HG02981 (cell line): ENCODE measurements at regions not wholly inside any gene's neighbourhood (a gene's known extent, or its start where the extent isn't known, plus 50 kb on each side); places are given as distances from the start of the nearest gene placed in this dataset.
"Not testable (repeated sequence)": the region's sequence is repeated elsewhere in the genome, so short reads cannot be mapped to it uniquely, and the experiment has no call there.

Experiments
- ATAC-seq: cut with Tn5 transposase; IDR thresholded peaks from one replicate; pipeline ENCODE4 v1.9.1; 2021; ENCODE audit warnings: mild to moderate bottlenecking, moderate library complexity; ENCODE audit not compliant: unreplicated experiment

DNA sequence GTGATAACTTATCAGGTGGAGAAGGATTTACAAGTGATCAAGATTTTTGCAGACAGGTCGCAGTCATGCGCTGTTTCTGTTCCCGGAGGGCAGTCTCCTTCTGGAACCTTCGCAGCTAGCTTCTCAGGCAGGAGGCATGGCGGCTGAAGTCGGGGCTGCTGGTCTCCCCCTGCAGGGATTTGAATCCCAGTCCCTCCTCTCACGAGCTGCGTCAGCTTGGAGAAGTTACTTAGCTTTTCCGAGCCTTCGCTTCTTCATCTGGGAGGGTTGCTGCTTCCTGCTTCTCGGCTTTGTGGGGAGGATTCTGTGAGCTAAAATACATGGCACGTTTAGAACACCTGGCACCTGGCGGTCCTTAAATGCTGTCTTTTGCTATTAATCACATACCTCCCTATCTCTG, 287.8 kb upstream of the FOXF1 start:
- no peak for ATAC-seq

GRCh38 chr16:86222965-86223551, 287.3 kb upstream of the FOXF1 start:
- no peak for ATAC-seq

DNA sequence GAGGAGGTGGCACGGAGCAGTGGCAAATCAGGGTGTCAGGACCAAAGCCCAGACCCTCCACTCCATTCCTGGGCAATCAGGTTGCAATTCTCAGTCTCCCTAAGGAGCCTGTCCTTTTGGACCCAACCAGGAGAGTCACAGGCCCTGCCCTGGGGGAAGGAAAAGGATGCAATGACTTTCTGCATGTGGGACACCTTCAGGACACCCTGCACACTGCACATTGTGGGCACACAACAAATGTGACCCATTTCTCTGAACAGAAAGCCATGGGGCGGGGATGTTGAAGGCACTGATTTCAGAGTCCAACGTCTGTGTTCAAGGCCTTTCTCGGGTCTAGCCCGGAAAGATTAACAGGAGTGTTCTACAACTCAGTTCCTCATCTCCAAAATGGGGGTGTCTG, 286.2 kb upstream of the FOXF1 start:
- ATAC-seq = no peak

- ATAC-seq = no peak
These were observed 285.7 kb upstream of the FOXF1 start for GRCh38 chr16:86224629-86225028.

DNA sequence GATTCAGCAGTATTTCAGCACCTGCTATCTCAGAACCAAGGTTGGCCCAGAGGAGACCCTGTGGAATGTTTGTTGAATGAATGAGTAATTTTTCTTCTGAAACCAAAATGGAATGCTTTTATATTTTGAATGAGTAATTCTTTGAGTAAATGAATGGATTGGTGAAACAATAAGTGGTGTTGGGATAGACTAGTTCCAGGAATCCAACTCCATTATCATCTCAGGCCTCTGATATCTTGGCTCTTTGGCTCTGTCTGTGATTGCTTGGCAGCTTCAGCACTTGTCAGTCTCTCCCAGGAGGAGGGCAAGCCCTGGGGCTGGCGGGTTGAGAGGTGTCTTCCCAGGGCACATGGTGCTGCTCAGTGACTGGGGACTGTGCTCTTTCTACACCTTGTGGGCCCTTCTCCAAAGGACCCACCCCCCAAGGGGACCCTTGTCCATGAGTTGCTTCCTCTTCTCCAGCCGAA, 284.4 kb upstream of the FOXF1 start:
- ATAC-seq = no peak

DNA sequence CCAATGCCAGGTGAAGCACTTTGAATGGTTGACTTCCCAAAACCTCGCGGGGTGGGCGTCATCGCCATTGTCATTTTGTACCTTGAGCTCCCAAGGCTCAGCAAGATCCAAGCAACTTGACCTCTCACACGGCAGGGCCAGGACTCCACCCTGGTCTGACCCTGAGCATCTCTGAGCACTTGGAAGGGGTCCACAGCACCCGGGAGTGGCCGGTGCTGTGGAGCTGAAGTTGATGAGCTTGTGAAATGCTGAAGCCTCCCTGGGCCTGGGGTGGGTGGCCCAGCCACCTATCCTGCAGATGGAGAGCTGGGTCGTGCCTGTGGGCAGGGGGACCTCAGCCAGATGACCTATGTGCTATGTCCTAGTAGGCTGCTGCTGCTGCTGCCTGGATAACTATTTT, 283.3 kb upstream of the FOXF1 start:
- ATAC-seq = no peak

- no peak for ATAC-seq
These were observed 282.5 kb upstream of the FOXF1 start for GRCh38 chr16:86227801-86228200.

GRCh38 chr16:86228713-86229112, 281.6 kb upstream of the FOXF1 start:
- ATAC-seq = no peak

- ATAC-seq = no peak
These were observed 281.0 kb upstream of the FOXF1 start for GRCh38 chr16:86229283-86229682.

DNA sequence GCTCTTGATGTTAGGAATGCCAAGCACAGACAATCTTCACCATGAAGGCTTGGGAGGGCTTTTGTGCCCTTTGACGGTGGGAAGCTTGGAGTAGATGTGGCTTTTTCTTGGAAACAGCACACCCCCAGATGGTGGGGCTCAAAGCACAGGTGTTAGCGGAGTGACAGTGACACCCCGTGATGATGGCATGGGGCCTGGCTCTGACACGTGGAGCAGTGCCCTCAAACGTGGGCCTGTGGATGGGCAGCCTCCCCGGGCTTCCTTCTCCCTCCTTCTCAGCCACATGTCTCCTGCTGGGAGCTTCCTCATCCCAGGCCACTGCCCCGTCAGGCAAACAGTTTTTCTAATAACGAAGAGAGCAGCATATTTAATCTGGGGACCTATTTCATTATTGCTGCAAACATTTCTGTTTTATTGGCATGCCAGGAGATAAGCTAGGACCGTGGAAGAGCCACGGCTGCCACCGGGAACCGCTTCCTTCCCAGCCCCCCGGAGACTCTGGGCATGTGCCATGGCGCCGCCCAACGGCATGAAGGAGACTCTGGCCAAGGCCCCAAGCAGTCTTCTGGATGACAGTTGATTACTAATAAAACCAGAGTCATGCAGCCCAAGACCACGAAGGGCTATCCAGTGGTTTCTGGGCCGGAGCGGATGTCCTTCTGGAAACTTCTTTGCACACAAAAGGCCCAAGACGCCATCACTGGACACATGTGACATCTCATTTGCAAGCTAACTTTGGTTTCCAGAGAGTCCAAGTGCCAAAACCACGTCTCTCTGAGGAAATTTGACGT, 280.3 kb upstream of the FOXF1 start:
- ATAC-seq = no peak

- ATAC-seq = no peak
These were observed 278.9 kb upstream of the FOXF1 start for GRCh38 chr16:86231321-86231995.

GRCh38 chr16:86231996-86232350, 278.4 kb upstream of the FOXF1 start:
- no peak for ATAC-seq

DNA sequence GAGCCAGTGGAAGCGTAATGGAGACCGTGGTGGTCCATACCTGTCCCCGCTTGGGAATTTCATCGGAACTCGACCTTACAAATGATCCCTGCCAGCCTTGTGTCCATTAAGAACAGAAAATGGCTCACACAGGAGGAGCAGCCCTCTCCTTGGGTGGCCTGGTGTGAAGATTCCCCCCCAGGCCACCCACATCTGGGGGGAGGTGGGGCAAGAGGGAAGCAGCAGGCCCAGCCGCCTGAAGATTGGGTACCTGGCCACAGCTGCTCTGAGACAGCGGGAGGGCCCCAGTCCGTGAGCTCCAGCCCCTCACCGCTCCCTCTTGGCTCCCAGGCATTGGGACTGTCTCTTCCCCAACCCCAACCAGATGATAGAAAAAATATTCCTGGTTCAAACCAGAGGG, 277.8 kb upstream of the FOXF1 start:
- ATAC-seq = no peak

DNA sequence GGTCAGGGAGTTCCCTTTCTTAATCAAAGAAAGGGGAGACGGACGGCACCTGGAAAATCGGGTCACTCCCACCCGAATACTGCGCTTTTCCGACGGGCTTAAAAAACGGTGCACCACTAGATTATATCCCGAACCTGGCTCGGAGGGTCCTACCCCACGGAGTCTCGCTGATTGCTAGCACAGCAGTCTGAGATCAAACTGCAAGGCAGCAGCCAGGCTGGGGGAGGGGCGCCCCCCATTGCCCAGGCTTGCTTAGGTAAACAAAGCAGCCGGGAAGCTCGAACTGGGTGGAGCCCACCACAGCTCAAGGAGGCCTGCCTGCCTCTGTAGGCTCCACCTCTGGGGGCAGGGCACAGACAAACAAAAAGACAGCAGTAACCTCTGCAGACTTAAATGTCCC, 276.8 kb upstream of the FOXF1 start:
- not testable (repeated sequence) for ATAC-seq

GRCh38 chr16:86239381-86239780, 270.9 kb upstream of the FOXF1 start:
- ATAC-seq = no peak

- no peak for ATAC-seq
These were observed 269.5 kb upstream of the FOXF1 start for GRCh38 chr16:86240716-86241363.

- ATAC-seq = no peak
These were observed 268.6 kb upstream of the FOXF1 start for GRCh38 chr16:86241681-86242080.

- ATAC-seq = no peak
These were observed 267.8 kb upstream of the FOXF1 start for GRCh38 chr16:86242244-86243122.

DNA sequence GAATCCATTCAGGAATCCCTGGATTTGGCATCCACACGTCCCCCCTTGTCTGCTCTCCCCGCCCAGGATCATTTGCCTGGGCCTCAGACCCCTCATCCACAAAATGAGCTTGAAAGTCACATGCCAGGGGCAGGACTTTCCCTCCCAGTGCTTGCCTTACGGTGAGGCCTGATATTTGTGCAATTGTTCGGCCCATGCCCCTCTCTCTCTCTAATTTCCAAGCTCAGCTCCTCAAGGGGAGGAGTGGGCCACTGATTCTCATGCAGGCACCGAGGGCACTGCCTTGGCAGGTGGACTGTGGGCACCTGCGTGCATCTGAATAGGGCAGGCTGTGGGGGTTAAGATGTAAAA, 267.2 kb upstream of the FOXF1 start:
- ATAC-seq = no peak

DNA sequence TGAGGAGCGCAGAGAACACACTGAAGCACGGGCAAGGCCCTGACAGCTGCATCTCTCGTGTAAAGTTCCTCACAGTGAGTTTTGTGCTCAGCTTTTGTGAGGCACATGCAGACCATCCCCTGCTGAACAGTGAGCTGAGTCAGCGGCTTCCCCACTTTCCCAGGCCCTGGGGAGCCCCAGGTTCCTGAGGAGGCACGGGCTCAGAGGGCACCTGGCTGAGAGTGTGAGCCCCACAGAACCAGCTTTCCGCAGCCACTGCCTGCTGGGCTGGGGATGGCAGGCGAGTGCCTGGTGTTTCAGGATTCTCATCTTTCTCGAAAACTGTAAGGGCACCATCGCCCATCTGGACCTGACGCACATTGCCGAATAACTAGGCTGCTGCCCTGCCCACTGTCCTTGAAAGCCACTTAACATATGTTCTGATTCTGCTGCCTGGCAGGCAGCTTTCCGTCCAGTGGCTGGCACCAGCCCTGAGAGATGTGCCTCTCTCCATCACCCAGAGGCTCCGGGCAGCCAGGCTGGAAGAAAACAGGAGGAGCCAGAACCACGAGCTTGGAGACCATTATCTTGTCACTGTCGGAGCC, 266.7 kb upstream of the FOXF1 start:
- no peak for ATAC-seq
